ENCODE measurements at regions not wholly inside any gene's neighbourhood (a gene's known extent, or its start where the extent isn't known, plus 50 kb on each side); places are given as distances from the start of the nearest gene placed in this dataset.

DNA sequence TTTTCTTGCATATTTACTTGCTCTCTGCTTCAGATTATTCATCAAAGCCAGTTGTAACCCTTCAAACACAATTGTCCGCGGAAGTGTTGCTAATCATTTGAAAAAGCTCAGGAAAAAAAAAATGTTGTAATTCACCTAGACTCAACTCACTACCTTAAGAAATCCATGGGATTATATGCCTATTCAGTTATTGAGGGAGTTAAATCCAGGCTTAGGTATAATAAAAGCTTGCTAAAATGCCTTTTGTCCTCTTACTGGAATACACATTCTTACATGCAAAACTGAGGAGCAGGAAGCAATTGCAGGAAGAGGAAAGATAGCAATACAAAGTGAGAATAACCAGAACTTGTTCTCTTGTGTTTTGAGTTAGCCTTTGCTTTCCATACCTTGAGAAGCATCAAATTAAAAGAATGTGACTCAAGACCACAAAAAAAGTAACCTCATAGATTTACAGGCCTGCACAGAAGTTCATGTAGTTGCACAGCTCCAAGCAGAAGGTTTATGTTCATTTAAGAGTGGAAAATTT is 91.4 kb upstream of the FAM241A start:
- TF ChIP-seq, protein P1, sequence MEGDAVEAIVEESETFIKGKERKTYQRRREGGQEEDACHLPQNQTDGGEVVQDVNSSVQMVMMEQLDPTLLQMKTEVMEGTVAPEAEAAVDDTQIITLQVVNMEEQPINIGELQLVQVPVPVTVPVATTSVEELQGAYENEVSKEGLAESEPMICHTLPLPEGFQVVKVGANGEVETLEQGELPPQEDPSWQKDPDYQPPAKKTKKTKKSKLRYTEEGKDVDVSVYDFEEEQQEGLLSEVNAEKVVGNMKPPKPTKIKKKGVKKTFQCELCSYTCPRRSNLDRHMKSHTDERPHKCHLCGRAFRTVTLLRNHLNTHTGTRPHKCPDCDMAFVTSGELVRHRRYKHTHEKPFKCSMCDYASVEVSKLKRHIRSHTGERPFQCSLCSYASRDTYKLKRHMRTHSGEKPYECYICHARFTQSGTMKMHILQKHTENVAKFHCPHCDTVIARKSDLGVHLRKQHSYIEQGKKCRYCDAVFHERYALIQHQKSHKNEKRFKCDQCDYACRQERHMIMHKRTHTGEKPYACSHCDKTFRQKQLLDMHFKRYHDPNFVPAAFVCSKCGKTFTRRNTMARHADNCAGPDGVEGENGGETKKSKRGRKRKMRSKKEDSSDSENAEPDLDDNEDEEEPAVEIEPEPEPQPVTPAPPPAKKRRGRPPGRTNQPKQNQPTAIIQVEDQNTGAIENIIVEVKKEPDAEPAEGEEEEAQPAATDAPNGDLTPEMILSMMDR (conservative IDR thresholded peaks at IDR 0.05; ENCODE audit: low read depth, low read length), result no peak
- H3K4me3 ChIP-seq (ENCODE audit: low read depth, low read length), result no peak overlapping the region
- no peak for DNase-seq (ENCODE audit: low read depth)

DNA sequence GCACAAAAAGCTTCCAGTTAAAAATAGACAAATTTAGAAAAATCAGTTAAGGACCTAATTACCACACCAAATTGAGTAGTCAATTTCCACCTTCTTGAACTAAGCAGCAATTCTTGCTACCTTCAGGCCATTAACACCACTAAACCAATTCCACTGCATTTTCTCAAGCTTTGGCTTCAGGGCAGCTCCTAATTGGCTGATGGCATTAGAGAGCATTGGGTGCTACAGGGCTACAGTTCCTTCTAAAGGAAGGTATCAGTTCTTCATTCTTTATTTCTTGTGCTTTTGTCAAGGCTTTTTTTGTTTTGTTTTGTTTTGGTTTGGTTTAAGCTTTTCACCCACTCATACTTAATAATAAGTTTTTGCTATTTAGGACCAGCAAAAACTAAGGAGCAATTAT is 90.2 kb upstream of the FAM241A start:
- no peak overlapping the region for H3K4me3 ChIP-seq (ENCODE audit: low read depth, low read length)
- DNase-seq (ENCODE audit: low read depth), result no peak
- TF ChIP-seq, protein P1 (conservative IDR thresholded peaks at IDR 0.05; ENCODE audit: low read depth, low read length), result no peak

DNA sequence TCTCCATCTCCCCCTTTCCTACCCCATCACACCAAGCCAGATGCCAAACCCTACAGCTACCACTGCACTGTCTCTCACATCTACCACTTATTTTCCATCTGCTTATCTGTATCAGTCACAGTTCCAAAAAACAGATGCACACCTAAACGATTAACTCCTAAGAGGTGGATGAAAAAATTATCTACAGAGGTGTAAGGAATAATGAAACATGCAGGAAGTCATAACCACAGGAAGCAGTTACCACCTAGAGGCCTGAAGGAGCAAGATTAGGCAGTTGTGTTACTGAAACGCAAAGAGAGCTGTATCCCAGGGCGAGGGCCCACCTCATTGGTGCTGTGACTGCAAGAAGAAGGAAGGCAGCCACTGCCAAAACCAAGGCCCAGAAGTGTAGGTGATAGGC is 87.8 kb upstream of the FAM241A start:
- DNase-seq (ENCODE audit: low read depth), result no peak
- H3K4me3 ChIP-seq (ENCODE audit: low read depth, low read length), result no peak overlapping the region
- TF ChIP-seq, protein P1 (conservative IDR thresholded peaks at IDR 0.05; ENCODE audit: low read depth, low read length), result no peak

DNA sequence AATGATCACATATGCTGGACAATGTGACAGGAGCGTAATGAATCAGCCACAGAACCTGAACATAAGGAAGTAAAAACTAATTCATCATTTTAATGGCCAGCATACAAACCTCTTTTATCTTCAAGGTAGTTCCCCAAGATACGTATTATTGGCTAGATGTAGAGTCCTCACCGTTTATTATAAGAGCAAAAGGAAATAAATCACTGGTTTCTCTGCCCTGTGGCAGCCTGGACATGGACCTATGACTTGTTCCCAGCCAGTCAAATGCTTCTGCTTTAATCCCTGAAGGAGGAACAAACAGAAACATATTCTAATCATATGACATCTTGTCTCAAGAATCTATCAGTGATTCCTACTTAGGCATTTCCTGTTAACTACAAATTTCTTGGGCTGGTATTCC is 86.8 kb upstream of the FAM241A start:
- no peak overlapping the region for H3K4me3 ChIP-seq (ENCODE audit: low read depth, low read length)
- DNase-seq (ENCODE audit: low read depth), result no peak
- TF ChIP-seq, protein P1 (conservative IDR thresholded peaks at IDR 0.05; ENCODE audit: low read depth, low read length), result no peak

DNA sequence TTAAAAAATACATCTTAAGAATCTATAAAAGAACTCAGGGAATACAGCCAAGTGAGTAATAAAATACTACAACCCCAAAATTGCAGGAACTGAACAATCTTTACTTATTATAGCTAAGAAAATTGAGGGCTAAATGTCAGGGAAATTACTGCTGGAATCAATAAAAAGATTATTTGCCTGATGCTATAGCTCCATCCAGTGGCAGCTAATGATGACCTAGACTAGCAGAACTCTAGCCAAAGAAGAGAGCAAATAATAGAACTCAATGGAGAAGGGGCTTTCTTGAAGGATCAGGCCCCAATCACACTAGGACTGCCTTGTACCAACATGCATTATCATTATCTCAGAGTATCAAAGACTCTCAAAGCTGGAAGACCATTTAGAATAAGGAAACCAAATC is 85.0 kb upstream of the FAM241A start:
- DNase-seq (ENCODE audit: low read depth), result no peak
- H3K4me3 ChIP-seq (ENCODE audit: low read depth, low read length), result no peak overlapping the region

DNA sequence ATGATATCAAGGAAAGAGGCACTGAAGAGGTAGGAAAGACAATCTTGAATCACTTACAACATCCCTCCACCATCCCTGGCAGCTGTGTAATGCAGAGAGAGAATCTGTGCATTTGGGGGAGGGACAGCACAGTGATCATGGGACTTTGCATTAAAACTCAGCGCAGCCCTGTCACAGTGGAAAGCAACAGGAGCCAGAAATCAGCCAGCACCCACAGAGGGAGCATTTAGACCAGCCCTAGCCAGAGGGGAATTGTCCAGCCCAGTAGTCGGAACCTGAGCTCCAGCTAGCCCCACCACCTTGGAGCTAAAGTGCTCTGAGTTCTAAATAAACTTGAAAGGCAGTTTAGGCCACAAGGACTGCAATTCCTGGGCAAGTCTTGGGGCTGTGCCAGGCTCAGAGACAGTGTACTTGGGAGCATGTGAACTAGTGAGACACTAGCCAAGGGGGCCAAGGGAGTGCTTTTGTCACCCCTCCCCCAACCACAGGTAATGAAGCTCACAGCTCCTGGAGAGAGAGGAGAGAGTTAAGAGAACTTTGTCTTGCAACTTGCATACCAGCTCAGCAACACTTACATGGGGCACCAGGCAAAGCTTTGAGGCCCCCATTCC is 83.9 kb upstream of the FAM241A start:
- DNase-seq (ENCODE audit: low read depth), result no peak
- TF ChIP-seq, protein P1 (conservative IDR thresholded peaks at IDR 0.05; ENCODE audit: low read depth, low read length), result no peak
- no peak overlapping the region for H3K4me3 ChIP-seq (ENCODE audit: low read depth, low read length)

More for the DNA sequence above, 85.0 kb upstream of the FAM241A start:
- TF ChIP-seq, protein P1 (conservative IDR thresholded peaks at IDR 0.05; ENCODE audit: low read depth, low read length), result peak; percentile 75

DNA sequence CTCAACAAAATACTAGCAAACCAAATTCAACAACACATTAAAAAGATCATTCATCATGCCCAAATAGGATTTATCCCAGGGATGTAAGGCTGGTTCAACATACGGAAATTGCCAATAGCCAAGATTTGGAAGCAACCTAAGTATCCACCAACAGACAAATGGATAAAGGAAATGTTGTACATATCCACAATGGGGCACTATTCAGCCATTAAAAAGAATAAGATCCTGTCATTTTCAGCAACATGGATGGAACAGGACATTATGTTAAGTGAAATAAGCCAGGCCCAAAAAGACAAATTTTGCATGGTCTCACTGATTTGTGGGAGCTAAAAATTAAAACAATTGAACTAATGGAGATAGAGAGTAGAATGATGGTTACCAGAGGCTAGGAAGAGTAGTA is 82.0 kb upstream of the FAM241A start:
- no peak for DNase-seq (ENCODE audit: low read depth)
- no peak overlapping the region for H3K4me3 ChIP-seq (ENCODE audit: low read depth, low read length)
- TF ChIP-seq, protein P1 (conservative IDR thresholded peaks at IDR 0.05; ENCODE audit: low read depth, low read length), result peak; percentile 17
